Activated CD4-positive, alpha-beta T cell treated with anti-CD3 and anti-CD28 coated beads for 36 hours (primary cell): ENCODE measurements at regions not wholly inside any gene's neighbourhood (a gene's known extent, or its start where the extent isn't known, plus 50 kb on each side); places are given as distances from the start of the nearest gene placed in this dataset.

ENCODE experiments used
- ATAC-seq: fragments of 200-7000 bp; cut with Tn5 transposase; one replicate; pipeline ENCODE4 v1.10.0; 2021; ENCODE audit warnings: mild to moderate bottlenecking, moderate library complexity
- CTCF ChIA-PET: fragments of 350-600 bp; sonication (Branson Sonifier 250); formaldehyde crosslinking; loops from one replicate; lab custom pipeline; 2021; ENCODE audit warnings: antibody characterized with exemption; lab: Charles Lee
- POLR2A ChIA-PET: fragments of 350-600 bp; sonication (Branson Sonifier 250); formaldehyde crosslinking; loops from one replicate; lab custom pipeline; 2021; ENCODE audit warnings: antibody characterized with exemption, inconsistent platforms; lab: Charles Lee
- DNase-seq: peaks from one replicate; pipeline ENCODE4 v3.0.0-alpha.2; 2020
- H3K27ac Mint-ChIP-seq: one replicate; pipeline ENCODE4 v1.8.0; 2021; ENCODE audit warnings: mixed read lengths
- H3K27me3 Mint-ChIP-seq: one replicate; pipeline ENCODE4 v1.8.0; 2021; ENCODE audit warnings: mixed read lengths
- H3K36me3 Mint-ChIP-seq: one replicate; pipeline ENCODE4 v1.8.0; 2021; ENCODE audit warnings: low read depth, mixed read lengths
- H3K4me1 Mint-ChIP-seq: one replicate; pipeline ENCODE4 v1.8.0; 2021; ENCODE audit warnings: mixed read lengths
- H3K4me3 Mint-ChIP-seq: one replicate; pipeline ENCODE4 v1.8.0; 2021; ENCODE audit warnings: mild to moderate bottlenecking, moderate library complexity, mixed read lengths
- H3K9me3 Mint-ChIP-seq: one replicate; pipeline ENCODE4 v1.8.0; 2021; ENCODE audit warnings: low read depth, mixed read lengths
- intact Hi-C, 2 experiments: fragments of 100-400 bp; cut with DNase I in 1 of 2; cut with micrococcal nuclease in 1 of 2; formaldehyde crosslinking; loops; one replicate each; pipeline versions ENCODE4 v1.14.2 to v1.15.1; 2022 to 2024; cut with DNase I, micrococcal nuclease

DNA sequence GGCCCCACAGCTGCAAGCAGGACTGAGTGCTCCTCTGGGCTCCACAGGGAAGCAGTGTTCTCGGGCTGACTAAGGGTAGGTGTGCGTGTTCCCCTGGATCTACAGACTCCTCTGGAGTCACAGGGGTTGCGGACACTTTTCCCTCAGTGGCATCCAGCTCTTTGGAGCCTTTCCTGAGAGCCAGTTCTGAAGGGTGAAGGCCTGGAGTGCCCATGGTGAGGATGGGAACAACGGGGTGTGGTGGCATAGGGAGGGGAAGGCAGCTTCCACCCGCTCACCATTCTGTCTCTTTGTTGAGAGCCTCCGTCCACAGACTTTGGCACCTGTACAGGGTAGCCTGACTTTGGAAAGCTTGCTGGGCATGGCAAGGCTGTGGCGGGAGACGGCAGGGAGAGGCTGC is 104.1 kb upstream of the PCBD1 start:
- Mint-ChIP-seq H3K27ac (no peak overlapping the region), H3K27me3 (peaks cover 2% of the 10 kb centered on the region), H3K4me1 (no peaks in the 10 kb centered on the region), H3K4me3 (no peak overlapping the region), H3K9me3 (no peaks in the 10 kb centered on the region), H3K36me3 (no peaks in the 10 kb centered on the region)
- DNase-seq: no peak
- intact Hi-C loops: no loop called here
- ChIA-PET CTCF (no interaction called here), POLR2A (no interaction called here)
- no peak for ATAC-seq

DNA sequence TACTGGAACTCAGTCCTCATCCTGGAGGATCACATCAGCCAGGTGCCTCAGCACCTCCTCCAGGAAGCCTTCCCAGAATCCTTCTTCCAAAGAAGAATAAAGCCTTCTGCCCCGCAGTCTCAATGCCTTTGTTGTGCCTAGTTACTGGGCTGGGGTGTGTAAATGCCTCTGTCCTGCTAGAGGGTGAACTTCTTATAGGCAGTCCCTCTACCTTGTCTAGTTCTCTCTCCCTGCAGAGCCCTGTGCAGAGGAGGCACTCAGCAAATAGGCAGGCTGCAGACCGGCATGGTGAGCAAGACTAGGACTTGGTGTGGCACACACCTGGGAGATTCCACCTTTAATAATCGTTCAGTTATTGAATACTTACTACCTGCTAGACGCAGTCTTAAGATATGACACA is 104.7 kb upstream of the PCBD1 start:
- DNase-seq (no peak), ATAC-seq (no peak)
- intact Hi-C loops: no loop called here
- no peaks in the 10 kb centered on the region for H3K36me3 Mint-ChIP-seq
- ChIA-PET CTCF (no interaction called here), POLR2A (no interaction called here)
- H3K4me1 Mint-ChIP-seq: no peaks in the 10 kb centered on the region
- no peaks in the 10 kb centered on the region for H3K9me3 Mint-ChIP-seq
- no peak overlapping the region for H3K27ac Mint-ChIP-seq
- H3K4me3 Mint-ChIP-seq: no peak overlapping the region
- H3K27me3 Mint-ChIP-seq: peaks cover 2% of the 10 kb centered on the region

DNA sequence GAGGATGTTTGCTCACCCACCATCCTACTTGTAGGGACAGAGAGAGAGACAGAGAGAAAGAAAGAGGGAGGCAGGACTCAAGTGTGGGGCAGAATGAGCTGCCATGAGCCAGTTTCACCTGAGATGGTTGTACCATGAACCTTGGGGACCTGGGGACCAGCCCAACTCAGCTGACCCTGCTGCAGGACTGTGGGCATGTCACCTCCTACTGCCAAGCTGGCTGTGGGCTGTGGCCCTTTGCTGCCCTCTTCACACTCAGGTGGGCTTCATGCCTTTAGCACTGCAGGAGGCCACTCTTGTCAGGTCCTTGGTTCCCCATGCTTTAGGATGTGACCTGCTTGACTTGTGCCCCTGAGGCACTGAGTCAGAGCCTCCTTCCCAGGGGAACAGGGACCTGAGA is 108.2 kb upstream of the PCBD1 start:
- CTCF ChIA-PET: no interaction called here
- Mint-ChIP-seq H3K4me1 (no peaks in the 10 kb centered on the region), H3K4me3 (no peak overlapping the region), H3K36me3 (no peaks in the 10 kb centered on the region), H3K27me3 (peaks cover 11% of the 10 kb centered on the region), H3K9me3 (peaks cover 6% of the 10 kb centered on the region), H3K27ac (no peak overlapping the region)
- ATAC-seq: no peak
- POLR2A ChIA-PET: no interaction called here
- DNase-seq: no peak
- intact Hi-C loops: no loop called here

DNA sequence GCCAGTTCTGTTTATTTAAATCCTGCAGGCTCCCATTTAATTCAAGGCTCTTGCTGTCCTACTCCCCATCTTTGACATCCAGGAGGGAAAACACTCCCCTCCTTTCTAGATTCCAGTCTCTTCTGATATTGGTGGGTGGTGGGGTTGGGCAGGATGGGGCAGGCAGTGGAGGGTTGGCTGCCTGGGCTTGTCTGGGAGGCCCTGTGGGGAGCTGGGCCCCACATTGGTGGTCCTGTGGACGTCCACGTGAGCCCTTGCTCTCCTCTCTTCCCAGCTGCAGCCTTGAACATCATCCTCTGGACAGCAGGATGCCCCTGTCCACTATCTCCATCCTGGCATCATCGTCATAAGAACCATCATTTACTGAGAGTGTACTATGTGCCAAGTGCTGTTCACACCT is 108.9 kb upstream of the PCBD1 start:
- CTCF ChIA-PET: no interaction called here
- DNase-seq (no peak), ATAC-seq (no peak)
- H3K9me3 Mint-ChIP-seq: peaks cover 6% of the 10 kb centered on the region
- H3K4me1 Mint-ChIP-seq: no peaks in the 10 kb centered on the region
- H3K27me3 Mint-ChIP-seq: peaks cover 11% of the 10 kb centered on the region
- no peak overlapping the region for H3K27ac Mint-ChIP-seq
- POLR2A ChIA-PET: no interaction called here
- no peak overlapping the region for H3K4me3 Mint-ChIP-seq
- H3K36me3 Mint-ChIP-seq: no peaks in the 10 kb centered on the region
- intact Hi-C loops: no loop called here

DNA sequence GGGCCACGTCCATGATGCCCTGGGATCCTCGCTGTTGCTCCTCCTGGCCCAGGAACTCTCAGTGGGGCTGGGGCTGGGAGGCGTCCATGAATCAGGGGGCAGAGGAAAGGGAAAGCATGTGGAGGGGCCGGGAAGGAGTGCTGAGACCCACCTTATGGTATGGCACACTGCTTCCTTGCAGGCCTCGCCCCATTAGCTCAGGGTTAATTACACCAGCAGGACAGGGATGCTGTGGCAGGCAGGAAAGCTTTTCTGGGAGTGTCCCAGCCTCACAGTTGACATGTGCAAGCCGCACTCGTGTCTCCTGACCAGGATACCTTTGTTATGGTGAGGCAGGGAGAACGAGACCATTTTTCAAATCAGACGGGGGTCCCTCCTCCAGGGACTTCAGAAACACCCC is 109.7 kb upstream of the PCBD1 start:
- H3K27ac Mint-ChIP-seq: no peak overlapping the region
- CTCF ChIA-PET: no interaction called here
- H3K27me3 Mint-ChIP-seq: peaks cover 11% of the 10 kb centered on the region

DNA sequence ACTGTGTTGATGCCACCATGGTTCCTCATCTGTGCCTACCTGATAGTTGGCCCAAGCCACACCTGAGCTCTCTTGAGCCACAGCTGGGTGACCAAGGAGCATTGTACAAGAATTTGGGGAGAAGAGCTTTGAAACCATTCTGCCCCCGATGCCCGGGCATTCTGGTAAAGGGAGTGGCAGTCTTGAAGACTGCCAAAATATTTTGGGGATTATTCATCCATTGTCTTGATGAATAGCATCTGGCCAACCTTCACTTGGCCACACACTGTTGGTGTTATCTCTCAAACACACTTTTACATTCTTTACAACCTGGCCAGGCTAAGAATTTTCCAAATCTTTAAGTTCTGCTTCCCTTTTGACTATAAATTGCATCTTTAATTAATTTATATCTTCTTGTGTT is 113.1 kb upstream of the PCBD1 start:
- H3K4me1 Mint-ChIP-seq: no peaks in the 10 kb centered on the region
- no peak overlapping the region for H3K27ac Mint-ChIP-seq
- peaks cover 6% of the 10 kb centered on the region for H3K9me3 Mint-ChIP-seq
- DNase-seq: no peak
- no peak overlapping the region for H3K4me3 Mint-ChIP-seq
- intact Hi-C loops: no loop called here
- POLR2A ChIA-PET: no interaction called here
- no peaks in the 10 kb centered on the region for H3K36me3 Mint-ChIP-seq
- H3K27me3 Mint-ChIP-seq: peaks cover 9% of the 10 kb centered on the region
- CTCF ChIA-PET: no interaction called here
- no peak for ATAC-seq

More for the DNA sequence above, 109.7 kb upstream of the PCBD1 start:
- Mint-ChIP-seq H3K36me3 (no peaks in the 10 kb centered on the region), H3K9me3 (peaks cover 6% of the 10 kb centered on the region), H3K4me1 (no peaks in the 10 kb centered on the region), H3K4me3 (no peak overlapping the region)
- no peak for ATAC-seq
- intact Hi-C loops: no loop called here
- POLR2A ChIA-PET: no interaction called here
- DNase-seq: no peak

DNA sequence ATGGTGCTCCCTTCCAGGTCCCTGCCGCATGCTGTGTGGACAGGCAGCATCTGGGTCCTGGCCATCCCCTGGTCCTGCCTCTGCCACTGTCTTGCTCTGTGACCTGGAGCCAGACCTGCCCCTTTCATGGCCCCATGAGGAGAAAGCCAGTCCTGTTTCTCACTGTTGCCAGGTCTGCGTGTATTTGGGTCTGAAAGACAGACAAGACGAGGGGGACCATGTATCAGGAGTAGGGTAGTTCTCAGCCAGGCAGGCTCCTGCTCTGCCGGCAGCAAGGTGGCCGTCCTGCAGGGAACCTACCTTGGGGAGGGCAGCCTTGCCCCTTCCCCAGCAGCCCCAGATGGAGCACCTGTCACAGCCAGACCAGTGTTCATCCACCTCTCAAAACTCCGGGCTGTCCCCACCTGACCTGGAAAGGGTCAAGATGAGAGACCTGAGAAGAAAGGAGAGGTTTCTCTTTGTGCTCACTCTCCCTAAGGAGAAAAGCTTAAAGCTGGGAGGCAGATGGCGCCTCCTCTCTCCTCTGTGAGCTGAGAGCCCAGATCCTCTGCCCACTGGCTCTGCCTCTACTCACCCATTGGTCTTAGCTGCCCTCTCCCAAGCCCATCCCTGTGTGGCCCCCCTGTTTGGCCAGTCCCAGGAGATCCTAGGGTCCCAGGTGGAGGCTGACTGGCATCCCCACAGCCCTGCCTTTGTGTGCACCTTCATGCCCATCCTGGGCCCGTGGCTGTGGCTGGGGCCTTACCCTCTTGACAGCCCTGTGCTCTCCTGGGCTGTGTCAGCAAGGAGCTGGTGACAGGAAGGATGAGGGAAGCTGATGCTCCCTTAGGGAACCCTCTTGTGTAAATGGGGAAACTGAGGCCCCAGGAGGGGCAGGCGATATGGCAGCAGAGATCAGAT is 116.1 kb upstream of the PCBD1 start:
- Mint-ChIP-seq H3K27ac (no peak overlapping the region), H3K36me3 (no peaks in the 10 kb centered on the region), H3K27me3 (peaks cover 7% of the 10 kb centered on the region), H3K4me1 (no peaks in the 10 kb centered on the region), H3K9me3 (peaks cover 6% of the 10 kb centered on the region), H3K4me3 (no peak overlapping the region)
- intact Hi-C loops: no loop called here
- ChIA-PET POLR2A (no interaction called here), CTCF (no interaction called here)
- DNase-seq (no peak), ATAC-seq (no peak)

DNA sequence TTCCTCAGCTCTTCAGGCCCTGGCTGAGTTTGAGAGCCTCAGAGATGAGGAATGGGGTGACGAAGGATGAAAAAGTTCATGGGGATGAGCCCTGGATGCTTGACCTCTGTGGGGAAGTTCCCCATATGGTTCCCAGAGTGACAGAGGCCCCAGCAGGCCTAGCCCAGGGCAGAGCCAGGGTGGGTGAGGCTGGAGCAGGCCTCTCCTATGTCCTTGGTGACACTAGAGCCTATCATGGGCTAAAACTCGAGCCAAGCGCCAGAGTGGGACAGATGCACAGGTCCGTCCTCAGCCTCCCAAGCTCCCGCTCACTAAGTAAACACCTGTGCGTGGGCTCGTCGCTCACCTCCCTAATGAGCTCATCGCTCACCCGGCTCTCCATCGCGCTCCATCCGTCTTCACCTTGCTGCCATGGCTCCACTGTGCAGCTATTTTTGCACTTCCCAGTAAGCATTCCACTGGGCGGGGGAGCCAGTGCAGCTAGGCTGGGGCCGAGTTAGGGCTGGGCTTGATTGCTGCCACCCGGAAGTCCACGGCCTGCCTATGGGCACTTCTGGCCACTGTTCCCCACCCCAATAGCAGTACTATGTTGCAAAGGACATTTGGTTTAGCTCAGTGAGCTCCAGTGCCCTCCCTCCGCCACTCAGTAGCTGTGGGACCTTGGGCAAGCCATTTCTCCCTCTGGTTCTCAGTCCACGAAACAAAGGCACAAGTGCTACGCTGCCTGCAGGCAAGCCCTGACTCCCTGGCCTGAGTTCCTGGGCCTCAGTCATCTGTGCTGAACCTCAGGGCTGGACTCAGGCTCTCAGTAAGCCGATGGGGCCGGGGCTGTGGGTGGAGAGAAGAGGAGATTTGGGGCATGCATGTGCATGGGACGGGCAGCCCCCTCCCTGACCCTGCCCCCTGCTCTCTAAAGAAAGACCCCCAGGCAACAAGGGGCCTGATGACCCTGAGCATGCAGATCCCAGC is 117.3 kb upstream of the PCBD1 start:
- no peak overlapping the region for H3K4me3 Mint-ChIP-seq
- H3K27me3 Mint-ChIP-seq: peaks cover 2% of the 10 kb centered on the region
- H3K4me1 Mint-ChIP-seq: no peaks in the 10 kb centered on the region
- H3K36me3 Mint-ChIP-seq: no peaks in the 10 kb centered on the region
- no peak overlapping the region for H3K27ac Mint-ChIP-seq
- DNase-seq (no peak), ATAC-seq (no peak)
- peaks cover under 1% of the 10 kb centered on the region for H3K9me3 Mint-ChIP-seq
- ChIA-PET POLR2A (no interaction called here), CTCF (no interaction called here)
- intact Hi-C loops: no loop called here

DNA sequence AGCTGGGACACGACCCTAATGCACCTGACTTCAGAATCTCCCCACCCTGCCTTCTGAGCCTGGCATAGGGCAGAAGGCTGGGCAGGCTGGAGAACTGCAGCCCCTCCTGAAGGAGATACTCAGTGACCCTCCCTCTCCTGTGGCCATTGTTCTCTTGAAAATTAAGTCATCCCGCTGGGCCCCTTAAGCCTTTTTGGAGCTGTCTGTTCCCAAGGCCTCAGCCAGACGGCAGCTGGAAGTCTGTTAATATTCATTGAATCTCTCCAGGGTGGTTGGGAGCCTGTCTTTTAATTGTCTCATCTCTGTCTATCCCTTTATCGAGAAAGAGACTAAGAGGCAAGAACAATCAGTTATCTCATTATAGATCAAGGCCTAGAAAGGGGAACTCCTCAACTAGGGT is 118.1 kb upstream of the PCBD1 start:
- Mint-ChIP-seq H3K27me3 (no peaks in the 10 kb centered on the region), H3K27ac (no peak overlapping the region), H3K9me3 (no peaks in the 10 kb centered on the region), H3K4me1 (no peaks in the 10 kb centered on the region), H3K36me3 (no peaks in the 10 kb centered on the region), H3K4me3 (no peak overlapping the region)
- CTCF ChIA-PET: no interaction called here
- intact Hi-C loops: no loop called here
- POLR2A ChIA-PET: no interaction called here
- DNase-seq (no peak), ATAC-seq (no peak)

DNA sequence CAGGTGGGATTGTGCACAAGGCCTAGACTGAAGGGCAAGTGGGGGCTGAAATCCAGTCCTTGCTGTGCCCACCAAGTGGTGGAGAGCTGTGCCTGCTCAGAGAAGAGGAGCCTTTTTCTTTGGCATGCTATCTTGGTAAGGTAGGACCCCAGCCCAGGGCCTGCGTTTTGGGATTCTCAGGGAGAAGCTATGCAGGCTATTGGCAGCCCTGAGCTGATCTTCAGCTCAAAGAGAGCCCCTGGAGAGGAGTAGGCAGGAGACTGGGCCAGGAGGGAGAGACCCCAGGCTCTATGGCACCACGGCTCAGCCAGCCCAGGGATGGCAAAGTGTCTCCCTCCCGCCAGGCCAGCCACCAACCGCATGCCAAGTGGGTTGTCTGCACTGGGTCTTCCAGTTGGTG is 119.2 kb upstream of the PCBD1 start:
- ATAC-seq: no peak
- Mint-ChIP-seq H3K27me3 (no peaks in the 10 kb centered on the region), H3K4me1 (no peaks in the 10 kb centered on the region), H3K4me3 (no peak overlapping the region), H3K9me3 (no peaks in the 10 kb centered on the region), H3K27ac (no peak overlapping the region), H3K36me3 (no peaks in the 10 kb centered on the region)
- ChIA-PET POLR2A (no interaction called here), CTCF (no interaction called here)
- intact Hi-C loops: no loop called here
- no peak for DNase-seq

DNA sequence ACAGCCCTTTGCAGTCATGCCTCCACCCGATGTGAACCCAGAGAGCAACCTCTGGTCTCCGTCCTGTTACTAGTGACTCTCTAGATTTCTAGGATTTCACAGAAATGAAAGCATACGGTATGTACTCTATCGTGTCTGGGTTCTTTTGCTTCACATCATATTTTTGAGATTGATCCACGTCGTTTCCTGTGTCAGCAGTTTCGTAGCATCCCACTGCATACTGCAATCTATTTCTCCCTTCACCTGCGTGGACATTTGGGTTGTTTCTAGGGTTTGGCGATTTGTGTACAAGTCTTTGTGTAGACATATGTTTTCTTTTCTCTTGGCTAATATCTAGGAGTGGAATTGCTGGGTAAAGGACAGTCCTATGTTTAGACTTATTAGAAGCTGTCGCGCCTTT is 119.8 kb upstream of the PCBD1 start:
- H3K9me3 Mint-ChIP-seq: no peaks in the 10 kb centered on the region
- intact Hi-C loops: no loop called here
- H3K27me3 Mint-ChIP-seq: no peaks in the 10 kb centered on the region
- ChIA-PET CTCF (no interaction called here), POLR2A (no interaction called here)
- no peak for DNase-seq
- ATAC-seq: no peak
- H3K4me3 Mint-ChIP-seq: no peak overlapping the region
- H3K4me1 Mint-ChIP-seq: no peaks in the 10 kb centered on the region
- H3K36me3 Mint-ChIP-seq: no peaks in the 10 kb centered on the region
- H3K27ac Mint-ChIP-seq: no peak overlapping the region

DNA sequence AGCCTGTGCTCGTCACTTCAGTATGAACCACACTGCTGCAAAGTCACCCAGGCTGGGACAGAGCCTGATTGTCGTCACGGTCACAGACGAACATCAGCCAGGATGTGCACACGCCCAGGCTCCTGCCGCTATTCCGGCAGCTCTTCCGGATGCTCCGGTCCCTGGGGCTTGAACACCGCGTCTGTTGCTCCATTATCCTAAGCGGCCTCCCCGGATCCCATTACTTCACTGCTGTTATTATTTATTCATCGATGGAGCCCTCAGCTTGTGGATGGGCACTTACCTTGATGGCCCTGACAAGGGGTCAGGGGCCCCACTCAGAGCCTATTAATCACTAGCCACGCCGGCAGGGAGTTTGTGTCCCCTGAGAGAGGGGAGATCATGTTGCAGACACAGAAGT is 120.8 kb upstream of the PCBD1 start:
- CTCF ChIA-PET: no interaction called here
- POLR2A ChIA-PET: no interaction called here
- no peak overlapping the region for H3K27ac Mint-ChIP-seq
- H3K4me1 Mint-ChIP-seq: no peaks in the 10 kb centered on the region
- no peak for DNase-seq
- H3K4me3 Mint-ChIP-seq: no peak overlapping the region
- no peaks in the 10 kb centered on the region for H3K9me3 Mint-ChIP-seq
- intact Hi-C loops: no loop called here
- H3K36me3 Mint-ChIP-seq: no peaks in the 10 kb centered on the region
- H3K27me3 Mint-ChIP-seq: no peaks in the 10 kb centered on the region
- ATAC-seq: no peak
